Stimulated activated CD8-positive, alpha-beta memory T cell treated with anti-CD3 and anti-CD28 coated beads, Interleukin-15, amount 100 ng/mL, for 24 hours (primary cell): ENCODE measurements at regions not wholly inside any gene's neighbourhood (a gene's known extent, or its start where the extent isn't known, plus 50 kb on each side); places are given as distances from the start of the nearest gene placed in this dataset.
"Not testable (repeated sequence)": the region's sequence is repeated elsewhere in the genome, so short reads cannot be mapped to it uniquely, and the experiment has no call there.

ENCODE experiments used
- DNase-seq: peaks from one replicate; pipeline ENCODE4 v3.0.0-alpha.2; 2020; ENCODE audit warnings: low read depth

- not testable (repeated sequence) for DNase-seq
These were observed 72.4 kb downstream of the HNRNPD start for GRCh38 chr4:82301390-82301789.

DNA sequence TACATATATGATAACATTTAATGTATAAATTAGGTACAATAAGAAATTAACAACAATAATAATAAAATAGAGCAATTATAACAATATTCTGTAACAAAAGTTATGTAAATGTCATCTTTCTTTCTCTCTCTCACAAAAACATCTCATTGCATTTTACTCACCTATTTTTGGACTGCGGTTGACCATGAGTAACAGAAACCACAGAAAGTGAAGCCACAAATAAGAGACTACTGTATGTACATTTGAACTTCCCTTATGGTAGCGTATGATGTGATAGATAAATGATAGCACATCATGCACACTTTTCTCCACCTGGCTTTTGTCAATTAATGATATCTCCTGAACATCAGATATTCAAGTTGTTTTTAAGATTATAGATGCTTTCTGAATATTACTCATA lies 80.5 kb downstream of the HNRNPD start:
- no peak for DNase-seq

GRCh38 chr4:82287720-82288119 lies 86.1 kb downstream of the HNRNPD start:
- no peak for DNase-seq

- DNase-seq: peak; percentile 98
These were observed 88.7 kb downstream of the HNRNPD start for GRCh38 chr4:82284858-82285805.

DNA sequence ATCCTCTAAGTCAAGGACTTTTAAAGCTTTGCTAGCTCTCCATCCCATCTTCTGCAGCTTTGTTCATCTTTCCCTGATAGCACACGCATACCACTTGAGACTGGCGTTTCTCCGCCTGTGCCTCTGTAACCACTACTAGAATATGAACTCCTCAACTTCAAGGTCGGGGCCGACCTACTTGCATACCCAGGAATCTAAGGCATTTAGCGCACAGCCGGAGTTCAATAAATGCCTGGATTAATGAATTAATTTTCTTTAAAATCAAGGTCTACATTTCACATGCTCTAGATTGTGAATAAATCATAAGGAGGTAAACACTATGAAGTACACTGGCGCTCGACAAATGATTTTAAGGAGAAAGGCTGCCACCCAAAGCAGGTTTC lies 89.3 kb downstream of the HNRNPD start:
- no peak for DNase-seq

GRCh38 chr4:82282875-82283274 lies 90.9 kb downstream of the HNRNPD start:
- no peak for DNase-seq

DNA sequence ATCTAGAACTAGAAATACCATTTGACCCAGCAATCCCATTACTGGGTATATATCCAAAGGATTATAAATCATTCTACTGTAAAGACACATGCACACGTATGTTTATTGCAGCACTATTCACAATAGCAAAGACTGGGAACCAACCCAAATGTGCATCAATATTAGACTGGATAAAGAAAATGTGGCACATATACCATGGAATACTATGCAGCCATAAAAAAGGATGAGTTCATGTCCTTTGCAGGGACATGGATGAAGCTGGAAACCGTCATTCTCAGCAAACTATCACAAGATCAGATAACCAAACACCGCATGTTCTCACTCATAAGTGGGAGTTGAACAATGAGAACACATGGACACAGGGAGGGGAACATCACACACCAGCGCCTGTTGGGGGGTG lies 94.2 kb downstream of the HNRNPD start:
- not testable (repeated sequence) for DNase-seq

DNA sequence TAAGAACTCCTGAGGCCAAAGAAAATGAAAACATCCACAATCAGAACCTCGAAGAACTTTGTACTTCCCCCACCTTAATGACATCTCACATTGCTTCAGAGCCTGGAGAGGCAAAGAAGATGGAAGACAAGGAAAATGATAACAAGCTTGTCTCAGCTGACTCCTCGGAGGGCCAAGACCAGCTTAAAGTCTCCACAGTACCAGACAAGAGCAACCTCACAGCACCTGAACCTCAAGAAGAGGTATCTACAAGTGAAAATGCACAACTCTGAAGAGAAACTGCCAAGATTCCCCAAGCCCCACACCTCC lies 97.5 kb downstream of the HNRNPD start:
- no peak for DNase-seq

DNA sequence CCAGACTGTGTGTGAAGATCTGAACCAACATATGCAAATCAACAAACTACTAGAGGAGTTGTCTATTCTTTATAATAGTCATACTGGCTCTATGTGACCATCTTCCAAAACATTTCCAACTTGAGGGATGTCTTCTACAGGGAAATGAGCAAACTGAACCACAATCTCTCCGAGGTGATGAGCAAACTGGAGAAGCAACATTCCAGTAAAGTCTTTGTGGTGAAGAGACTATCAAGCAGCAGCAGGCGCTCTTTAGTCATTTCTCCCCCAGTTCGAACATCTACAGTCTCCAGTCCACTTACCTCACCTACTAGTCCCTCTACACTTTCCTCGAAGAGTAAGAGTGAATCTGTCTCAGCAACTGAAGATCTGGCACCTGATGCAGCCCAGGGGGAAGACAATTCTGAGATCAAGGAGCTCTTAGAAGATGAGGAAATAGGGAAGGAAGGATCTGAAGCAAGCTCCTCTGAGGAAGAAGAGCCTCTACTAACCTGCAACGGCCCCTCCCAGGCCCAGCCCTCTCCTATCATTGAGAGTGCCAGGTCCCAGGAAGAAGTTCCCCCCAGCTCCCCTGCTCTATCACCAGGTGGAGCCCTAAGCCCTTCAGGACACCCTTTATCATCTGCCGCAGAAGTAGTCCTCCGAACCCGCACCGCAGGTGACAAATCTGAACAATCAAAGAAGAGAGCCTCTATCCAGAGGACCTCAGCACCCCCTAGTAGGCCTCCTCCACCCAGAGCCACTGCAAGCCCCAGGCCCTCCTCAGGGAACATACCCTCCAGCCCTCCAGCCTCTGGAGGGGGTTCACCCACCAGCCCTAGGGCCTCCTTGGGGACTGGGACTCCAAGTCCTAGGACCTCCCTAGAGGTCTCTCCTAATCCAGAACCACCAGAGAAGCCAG lies 98.1 kb downstream of the HNRNPD start:
- no peak for DNase-seq

DNA sequence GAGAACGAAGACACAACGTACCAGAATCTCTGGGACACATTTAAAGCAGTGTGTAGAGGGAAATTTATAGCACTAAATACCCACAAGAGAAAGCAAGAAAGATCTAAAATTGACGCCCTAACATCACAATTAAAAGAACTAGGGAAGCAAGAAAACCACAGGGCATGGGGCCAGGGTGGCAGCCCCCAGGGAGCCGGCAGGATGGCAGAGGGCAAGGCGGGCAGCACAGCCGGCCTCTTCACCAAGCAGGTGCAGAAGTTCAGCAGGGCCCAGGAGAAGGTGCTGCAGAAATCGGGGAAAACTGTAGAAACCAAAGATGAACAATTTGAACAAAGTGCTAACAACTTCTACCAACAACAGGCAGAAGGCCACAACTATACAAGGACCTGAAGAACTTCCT lies 99.1 kb downstream of the HNRNPD start:
- DNase-seq: not testable (repeated sequence)

DNA sequence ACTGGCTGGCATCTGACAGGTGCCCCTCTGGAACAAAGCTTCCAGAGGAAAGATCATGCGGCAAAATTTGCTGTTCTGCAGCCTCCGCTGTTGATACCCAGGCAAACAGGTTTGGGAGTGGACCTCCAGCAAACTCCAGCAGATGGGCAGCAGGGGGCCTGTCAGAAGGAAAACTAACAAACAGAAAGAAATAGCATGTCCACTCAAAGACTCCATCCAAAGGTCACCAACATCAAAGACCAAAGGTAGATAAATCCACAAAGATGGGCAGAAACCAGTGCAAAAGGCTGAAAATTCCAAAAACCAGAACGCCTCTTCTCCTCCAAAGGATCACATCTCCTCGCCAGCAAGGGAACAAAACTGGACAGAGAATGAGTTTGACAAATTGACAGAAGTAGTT lies 101.3 kb downstream of the HNRNPD start:
- not testable (repeated sequence) for DNase-seq

- not testable (repeated sequence) for DNase-seq
These were observed 101.8 kb downstream of the HNRNPD start for GRCh38 chr4:82271915-82272480.

DNA sequence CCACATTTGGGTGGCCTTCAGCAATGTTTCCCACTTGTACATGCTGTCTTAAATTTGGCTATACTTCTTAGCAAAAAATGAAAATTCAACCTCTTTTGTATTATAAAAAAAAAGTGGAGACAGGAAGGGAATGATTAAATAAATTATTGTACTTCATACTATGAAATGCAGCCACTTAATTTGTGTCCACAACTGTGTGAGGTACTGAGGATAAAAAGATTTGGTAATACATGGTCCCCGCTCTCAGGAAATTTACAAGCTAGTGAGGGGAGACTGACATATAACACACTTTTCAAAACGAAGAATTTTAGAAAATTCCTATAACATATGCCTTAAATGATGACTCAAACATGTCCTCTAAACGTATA lies 105.0 kb downstream of the HNRNPD start:
- no peak for DNase-seq

DNA sequence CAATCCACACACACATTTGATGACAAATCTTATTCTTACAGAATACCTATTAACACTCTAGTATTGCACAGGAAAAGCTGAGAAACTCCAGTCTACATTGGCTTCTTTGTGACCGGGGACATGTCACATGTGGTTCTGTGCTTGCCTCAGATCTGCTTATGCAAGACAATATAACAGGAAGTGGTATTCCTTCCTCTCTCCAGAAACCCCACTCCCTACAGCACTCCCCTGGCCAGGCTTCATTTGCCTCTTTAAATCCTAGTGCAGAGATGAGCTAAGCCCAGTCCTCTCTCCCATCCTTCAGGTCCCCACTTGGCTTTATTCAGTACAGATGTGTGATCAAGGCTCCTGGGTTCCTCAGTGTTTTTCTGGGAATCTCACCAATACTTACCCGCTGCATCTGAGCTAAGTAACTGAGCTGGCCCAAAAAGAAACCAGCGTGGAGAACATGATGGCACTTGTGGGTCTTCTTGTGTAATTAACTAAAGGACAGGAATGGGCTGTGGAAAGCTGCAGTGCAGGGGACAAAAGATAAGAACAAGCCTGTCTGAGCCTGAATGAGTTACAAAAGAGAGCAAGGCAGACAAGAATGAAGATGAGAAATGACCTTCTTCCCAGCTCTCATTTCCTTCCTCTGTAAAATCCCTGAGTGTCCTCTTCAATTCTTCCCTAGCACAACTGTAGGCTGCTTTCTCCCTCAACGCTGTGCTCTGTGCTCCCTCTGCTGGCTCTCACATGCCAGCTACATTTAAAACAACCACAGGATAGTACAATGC lies 105.6 kb downstream of the HNRNPD start:
- DNase-seq: no peak

DNA sequence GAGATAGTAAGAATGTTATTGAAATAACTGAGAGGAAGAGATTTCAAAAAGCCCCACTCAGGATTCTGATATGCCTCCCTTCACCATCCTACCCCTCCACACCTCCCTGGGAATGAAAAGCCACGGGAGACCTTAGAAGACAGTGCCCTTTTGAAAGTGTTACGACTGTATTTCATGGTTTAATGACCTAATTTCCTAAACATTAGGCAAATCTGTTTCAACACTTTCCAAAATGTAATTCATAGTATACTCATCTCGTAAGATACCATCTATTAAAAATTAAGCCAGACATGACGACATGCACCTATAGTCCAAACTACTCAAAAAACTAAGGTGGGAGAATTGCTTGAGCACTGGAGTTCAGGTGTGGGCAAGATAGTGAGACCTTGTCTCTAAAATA lies 106.3 kb downstream of the HNRNPD start:
- DNase-seq: no peak

GRCh38 chr4:82266345-82266744 lies 107.4 kb downstream of the HNRNPD start:
- no peak for DNase-seq

GRCh38 chr4:82261084-82261483 lies 112.7 kb downstream of the HNRNPD start:
- DNase-seq: no peak

DNA sequence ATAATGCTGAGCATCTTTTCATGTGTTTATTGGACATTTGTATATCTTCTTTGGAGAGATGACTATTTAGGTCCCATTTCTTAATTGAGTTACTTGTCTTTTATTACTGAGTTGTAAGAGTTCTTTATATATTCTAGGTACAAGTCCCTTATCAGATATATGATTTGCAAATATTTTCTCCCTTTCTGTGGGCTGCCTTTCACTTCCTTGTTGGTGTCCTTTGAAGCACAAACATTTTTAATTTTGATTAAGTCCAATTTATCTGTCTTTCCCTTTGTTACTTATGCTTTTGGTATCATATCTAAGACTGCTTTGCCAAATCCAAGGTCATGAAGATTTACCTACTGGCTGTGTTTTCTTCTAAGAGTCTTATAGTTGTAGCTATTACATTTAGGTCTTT lies 113.2 kb downstream of the HNRNPD start:
- DNase-seq: no peak

DNA sequence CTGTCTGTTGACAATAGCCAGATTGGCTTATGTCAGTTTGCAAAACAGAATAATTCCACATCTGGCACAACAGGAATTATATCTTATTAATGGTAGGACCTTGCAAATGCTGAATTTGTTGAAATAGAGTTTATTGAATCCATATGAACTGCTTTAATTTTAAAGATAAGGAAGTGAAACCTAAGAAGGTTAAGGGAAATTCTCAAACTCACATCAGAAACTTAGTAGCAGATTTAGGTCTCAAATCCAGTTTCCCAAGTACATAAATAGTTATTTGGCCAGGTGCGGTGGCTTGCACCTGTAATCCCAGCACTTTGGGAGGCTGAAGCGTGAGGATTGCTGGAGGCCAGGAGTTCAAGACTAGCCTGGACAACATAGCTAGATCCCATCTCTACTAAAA lies 117.1 kb downstream of the HNRNPD start:
- no peak for DNase-seq

DNA sequence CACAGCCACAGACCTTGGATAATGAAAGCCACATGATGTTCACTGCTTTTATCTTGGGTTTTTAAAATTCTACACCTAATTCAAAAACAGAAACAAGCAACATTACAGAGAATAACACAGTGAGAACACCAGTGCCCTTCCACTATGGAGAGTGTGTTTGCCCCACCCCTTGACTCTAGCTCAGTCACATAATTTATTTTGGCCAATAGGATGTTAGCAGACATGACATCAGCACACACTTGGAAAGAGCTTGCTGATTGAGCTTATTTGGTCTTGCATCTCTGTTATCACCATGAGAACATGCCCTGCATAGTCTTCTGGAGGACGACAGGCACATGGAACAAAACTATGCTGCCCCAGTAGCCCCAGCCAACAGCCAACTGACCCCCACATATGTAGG lies 118.1 kb downstream of the HNRNPD start:
- no peak for DNase-seq

DNA sequence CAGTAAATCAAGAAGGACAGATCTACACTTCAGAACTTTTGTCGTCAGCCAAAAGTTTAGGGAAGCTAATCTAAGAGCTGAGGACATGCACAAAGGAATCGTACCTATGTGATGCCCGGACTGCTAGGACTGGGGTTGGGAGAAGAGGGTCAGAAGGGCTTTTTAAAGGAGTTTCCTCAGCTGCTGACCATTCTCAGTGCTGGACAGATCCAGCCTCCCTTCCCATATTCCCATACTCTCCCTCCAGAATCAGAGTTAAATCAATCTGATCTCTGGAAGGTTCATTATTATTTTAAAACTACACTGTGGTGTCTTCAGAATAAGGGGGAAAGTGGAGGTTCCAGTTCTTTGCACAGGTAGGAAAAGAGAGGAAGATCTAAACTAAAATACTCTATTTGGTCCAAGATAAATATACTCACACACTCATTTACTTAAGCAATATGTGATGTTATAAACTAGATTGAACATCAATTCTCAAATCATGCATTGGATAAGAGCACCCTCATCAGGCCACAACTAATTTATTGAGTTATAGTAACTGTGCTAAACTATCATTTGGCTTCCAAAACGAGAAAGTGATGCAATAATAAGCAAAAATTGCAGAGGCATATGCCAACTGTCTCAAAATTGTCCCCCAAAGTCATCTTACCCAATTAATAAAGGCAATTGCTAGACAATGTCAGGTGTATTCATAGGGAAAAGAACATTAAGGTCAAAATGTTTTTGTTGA lies 124.7 kb downstream of the HNRNPD start:
- no peak for DNase-seq
